HepG2 (cell line): ENCODE measurements at regions not wholly inside any gene's neighbourhood (a gene's known extent, or its start where the extent isn't known, plus 50 kb on each side); places are given as distances from the start of the nearest gene placed in this dataset.

ENCODE experiments used
- BCL6 ChIP-seq: IDR thresholded peaks from 2 replicates; pipeline ENCODE4 v1.6.1; 2016; ENCODE audit warnings: missing genetic modification reagents, missing compliant biosample characterization
- CEBPG ChIP-seq: IDR thresholded peaks from 2 replicates; pipeline ENCODE4 v1.6.1; 2016
- CREB1 ChIP-seq, 2 experiments: fragments of 450-650 bp in 1 of 2; IDR thresholded peaks; 2 replicates each; pipeline ENCODE4 v1.6.1; 2016 to 2017; ENCODE audit warnings: control low read depth in 1 of 2, mild to moderate bottlenecking in 1 of 2, missing compliant biosample characterization in 1 of 2, missing genetic modification characterization in 1 of 2
- KDM5A ChIP-seq: fragments of 200-600 bp; sonication (generic); IDR thresholded peaks from 2 replicates; pipeline ENCODE4 v1.7.0; 2018; ENCODE audit warnings: antibody characterized with exemption, mild to moderate bottlenecking, low read length, borderline replicate concordance
- NR2F1 ChIP-seq, 2 experiments: fragments of 450-650 bp in 1 of 2; formaldehyde crosslinking in 1 of 2; IDR thresholded peaks; 2 replicates each; pipeline versions ENCODE4 v1.5.0 to v1.6.1; 2016 to 2020; ENCODE audit warnings: mild to moderate bottlenecking in 1 of 2, missing compliant biosample characterization in 1 of 2, missing genetic modification reagents in 1 of 2, moderate library complexity in 1 of 2
- TCF7 ChIP-seq: sonication (generic); IDR thresholded peaks from 2 replicates; pipeline ENCODE4 v1.6.1; 2016; ENCODE audit warnings: antibody characterized with exemption, low read depth
- ZBTB3 ChIP-seq: sonication (generic); formaldehyde crosslinking; IDR thresholded peaks from 2 replicates; pipeline ENCODE4 v1.4.0; 2020; ENCODE audit warnings: low read depth, mild to moderate bottlenecking, moderate library complexity, missing genetic modification reagents, borderline replicate concordance
- ZBTB38 ChIP-seq: sonication (generic); formaldehyde crosslinking; IDR thresholded peaks from 2 replicates; pipeline ENCODE4 v1.5.1; 2020; ENCODE audit warnings: mild to moderate bottlenecking, missing genetic modification reagents
- ZNF354B ChIP-seq: sonication (generic); formaldehyde crosslinking; IDR thresholded peaks from 2 replicates; pipeline ENCODE4 v1.8.0; 2022; ENCODE audit warnings: mild to moderate bottlenecking, missing genetic modification reagents
- ZNF546 ChIP-seq: sonication (generic); formaldehyde crosslinking; conservative IDR thresholded peaks from 2 replicates; pipeline ENCODE4 v1.8.1; 2023; ENCODE audit warnings: mild to moderate bottlenecking, missing genetic modification reagents
- ZNF549 ChIP-seq: sonication (generic); formaldehyde crosslinking; IDR thresholded peaks from 2 replicates; pipeline ENCODE4 v1.5.0; 2020; ENCODE audit warnings: missing genetic modification reagents
- ZNF563 ChIP-seq: sonication (generic); formaldehyde crosslinking; IDR thresholded peaks from 2 replicates; pipeline ENCODE4 v1.8.0; 2022; ENCODE audit warnings: mild to moderate bottlenecking, moderate library complexity, missing genetic modification reagents
- TF ChIP-seq, protein P1 (sequence below): sonication (generic); formaldehyde crosslinking; IDR thresholded peaks from 2 replicates; pipeline ENCODE4 v1.4.0; 2020; ENCODE audit warnings: missing genetic modification reagents, borderline replicate concordance
- TF ChIP-seq, protein P2 (sequence below): sonication (generic); formaldehyde crosslinking; IDR thresholded peaks from 2 replicates; pipeline ENCODE4 v1.4.0; 2020; ENCODE audit warnings: missing genetic modification reagents
- TF ChIP-seq, protein P3 (sequence below): IDR thresholded peaks from 2 replicates; pipeline ENCODE4 v1.6.1; 2016; ENCODE audit warnings: control low read depth
- TF ChIP-seq, protein P4 (sequence below): sonication (generic); formaldehyde crosslinking; IDR thresholded peaks from 2 replicates; pipeline ENCODE4 v1.9.0; 2021; ENCODE audit warnings: missing genetic modification reagents, borderline replicate concordance
- TF ChIP-seq, protein P5 (sequence below): IDR thresholded peaks from 2 replicates; pipeline ENCODE4 v1.6.1; 2012; ENCODE audit warnings: inconsistent platforms
- TF ChIP-seq, protein P6 (sequence below): sonication (generic); formaldehyde crosslinking; IDR thresholded peaks from 2 replicates; pipeline ENCODE4 v1.8.1; 2023; ENCODE audit warnings: mild to moderate bottlenecking, missing genetic modification reagents

DNA sequence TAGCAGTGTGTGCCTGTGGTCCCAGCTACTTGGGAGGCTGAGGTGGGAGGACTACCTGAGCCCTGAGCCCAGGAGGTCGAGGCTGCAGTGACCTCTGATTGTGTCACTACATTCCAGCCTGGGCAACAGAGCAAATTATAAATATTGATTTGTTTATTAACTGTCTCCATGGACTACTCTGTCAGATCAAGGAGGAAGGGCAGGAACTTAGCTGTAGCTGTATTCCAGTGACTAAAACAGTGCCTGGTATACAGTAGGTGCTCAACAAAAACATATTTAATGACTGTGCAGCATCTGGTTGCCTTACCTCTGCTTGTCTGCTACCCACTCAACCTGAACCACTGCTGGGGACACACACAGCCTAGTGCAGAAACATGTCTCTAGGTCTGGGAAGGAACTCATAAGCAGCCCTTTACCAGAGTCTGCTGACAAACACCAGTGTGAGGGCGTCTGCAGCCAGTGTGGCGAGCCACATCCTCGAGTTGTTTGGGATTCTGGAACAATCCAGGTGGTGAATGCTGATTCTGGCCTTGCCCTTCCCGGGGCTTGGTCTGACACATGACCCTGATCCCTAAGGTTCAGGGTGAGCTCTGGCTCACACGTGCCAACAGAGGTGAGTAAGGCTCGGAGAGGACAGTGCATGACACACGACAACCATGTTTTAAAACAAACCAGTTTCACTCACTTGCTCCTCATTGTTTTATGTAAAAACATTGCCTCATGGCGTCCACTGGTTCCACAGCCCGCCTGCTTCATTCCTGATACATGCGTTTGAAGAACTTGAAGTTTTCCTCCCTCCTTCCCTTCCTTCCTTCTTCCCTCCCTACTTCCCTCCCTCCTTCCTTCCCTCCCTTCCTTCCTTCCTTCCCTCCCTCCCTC lies 117.9 kb upstream of the ZNF217 start (continued):
- TF ChIP-seq, protein P1, sequence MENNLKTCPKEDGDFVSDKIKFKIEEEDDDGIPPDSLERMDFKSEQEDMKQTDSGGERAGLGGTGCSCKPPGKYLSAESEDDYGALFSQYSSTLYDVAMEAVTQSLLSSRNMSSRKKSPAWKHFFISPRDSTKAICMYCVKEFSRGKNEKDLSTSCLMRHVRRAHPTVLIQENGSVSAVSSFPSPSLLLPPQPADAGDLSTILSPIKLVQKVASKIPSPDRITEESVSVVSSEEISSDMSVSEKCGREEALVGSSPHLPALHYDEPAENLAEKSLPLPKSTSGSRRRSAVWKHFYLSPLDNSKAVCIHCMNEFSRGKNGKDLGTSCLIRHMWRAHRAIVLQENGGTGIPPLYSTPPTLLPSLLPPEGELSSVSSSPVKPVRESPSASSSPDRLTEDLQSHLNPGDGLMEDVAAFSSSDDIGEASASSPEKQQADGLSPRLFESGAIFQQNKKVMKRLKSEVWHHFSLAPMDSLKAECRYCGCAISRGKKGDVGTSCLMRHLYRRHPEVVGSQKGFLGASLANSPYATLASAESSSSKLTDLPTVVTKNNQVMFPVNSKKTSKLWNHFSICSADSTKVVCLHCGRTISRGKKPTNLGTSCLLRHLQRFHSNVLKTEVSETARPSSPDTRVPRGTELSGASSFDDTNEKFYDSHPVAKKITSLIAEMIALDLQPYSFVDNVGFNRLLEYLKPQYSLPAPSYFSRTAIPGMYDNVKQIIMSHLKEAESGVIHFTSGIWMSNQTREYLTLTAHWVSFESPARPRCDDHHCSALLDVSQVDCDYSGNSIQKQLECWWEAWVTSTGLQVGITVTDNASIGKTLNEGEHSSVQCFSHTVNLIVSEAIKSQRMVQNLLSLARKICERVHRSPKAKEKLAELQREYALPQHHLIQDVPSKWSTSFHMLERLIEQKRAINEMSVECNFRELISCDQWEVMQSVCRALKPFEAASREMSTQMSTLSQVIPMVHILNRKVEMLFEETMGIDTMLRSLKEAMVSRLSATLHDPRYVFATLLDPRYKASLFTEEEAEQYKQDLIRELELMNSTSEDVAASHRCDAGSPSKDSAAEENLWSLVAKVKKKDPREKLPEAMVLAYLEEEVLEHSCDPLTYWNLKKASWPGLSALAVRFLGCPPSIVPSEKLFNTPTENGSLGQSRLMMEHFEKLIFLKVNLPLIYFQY (CRISPR knock-in tag), result no peak
- TF ChIP-seq KDM5A (no peak), ZNF354B (CRISPR knock-in tag) (no peak), TCF7 (0 out of 2 replicates have a peak, but pooled peaks have one; percentile 37), ZBTB3 (CRISPR knock-in tag) (peak; percentile 67; the same call in 1 of the 2 replicates), CEBPG (CRISPR knock-in tag) (peak; percentile 69), CREB1 (IDR thresholded peaks at IDR 0.05) (no peak), CREB1 (CRISPR knock-in tag; IDR thresholded peaks at IDR 0.05) (no peak), ZNF563 (CRISPR knock-in tag) (no peak), ZBTB38 (CRISPR knock-in tag) (no peak), NR2F1 (CRISPR knock-in tag; IDR thresholded peaks at IDR 0.05) (peak; percentile 93 to 97), ZNF549 (CRISPR knock-in tag) (no peak), BCL6 (CRISPR knock-in tag) (peak; percentile 57), ZNF546 (0 out of 2 replicates have a peak, but pooled peaks have one; percentile 55)
- TF ChIP-seq, protein P2, sequence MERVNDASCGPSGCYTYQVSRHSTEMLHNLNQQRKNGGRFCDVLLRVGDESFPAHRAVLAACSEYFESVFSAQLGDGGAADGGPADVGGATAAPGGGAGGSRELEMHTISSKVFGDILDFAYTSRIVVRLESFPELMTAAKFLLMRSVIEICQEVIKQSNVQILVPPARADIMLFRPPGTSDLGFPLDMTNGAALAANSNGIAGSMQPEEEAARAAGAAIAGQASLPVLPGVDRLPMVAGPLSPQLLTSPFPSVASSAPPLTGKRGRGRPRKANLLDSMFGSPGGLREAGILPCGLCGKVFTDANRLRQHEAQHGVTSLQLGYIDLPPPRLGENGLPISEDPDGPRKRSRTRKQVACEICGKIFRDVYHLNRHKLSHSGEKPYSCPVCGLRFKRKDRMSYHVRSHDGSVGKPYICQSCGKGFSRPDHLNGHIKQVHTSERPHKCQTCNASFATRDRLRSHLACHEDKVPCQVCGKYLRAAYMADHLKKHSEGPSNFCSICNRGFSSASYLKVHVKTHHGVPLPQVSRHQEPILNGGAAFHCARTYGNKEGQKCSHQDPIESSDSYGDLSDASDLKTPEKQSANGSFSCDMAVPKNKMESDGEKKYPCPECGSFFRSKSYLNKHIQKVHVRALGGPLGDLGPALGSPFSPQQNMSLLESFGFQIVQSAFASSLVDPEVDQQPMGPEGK (CRISPR knock-in tag), result peak; percentile 31; the same call in 1 of the 2 replicates
- TF ChIP-seq, protein P3, sequence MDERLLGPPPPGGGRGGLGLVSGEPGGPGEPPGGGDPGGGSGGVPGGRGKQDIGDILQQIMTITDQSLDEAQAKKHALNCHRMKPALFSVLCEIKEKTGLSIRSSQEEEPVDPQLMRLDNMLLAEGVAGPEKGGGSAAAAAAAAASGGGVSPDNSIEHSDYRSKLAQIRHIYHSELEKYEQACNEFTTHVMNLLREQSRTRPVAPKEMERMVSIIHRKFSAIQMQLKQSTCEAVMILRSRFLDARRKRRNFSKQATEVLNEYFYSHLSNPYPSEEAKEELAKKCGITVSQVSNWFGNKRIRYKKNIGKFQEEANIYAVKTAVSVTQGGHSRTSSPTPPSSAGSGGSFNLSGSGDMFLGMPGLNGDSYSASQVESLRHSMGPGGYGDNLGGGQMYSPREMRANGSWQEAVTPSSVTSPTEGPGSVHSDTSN (CRISPR knock-in tag), result no peak
- TF ChIP-seq, protein P4, sequence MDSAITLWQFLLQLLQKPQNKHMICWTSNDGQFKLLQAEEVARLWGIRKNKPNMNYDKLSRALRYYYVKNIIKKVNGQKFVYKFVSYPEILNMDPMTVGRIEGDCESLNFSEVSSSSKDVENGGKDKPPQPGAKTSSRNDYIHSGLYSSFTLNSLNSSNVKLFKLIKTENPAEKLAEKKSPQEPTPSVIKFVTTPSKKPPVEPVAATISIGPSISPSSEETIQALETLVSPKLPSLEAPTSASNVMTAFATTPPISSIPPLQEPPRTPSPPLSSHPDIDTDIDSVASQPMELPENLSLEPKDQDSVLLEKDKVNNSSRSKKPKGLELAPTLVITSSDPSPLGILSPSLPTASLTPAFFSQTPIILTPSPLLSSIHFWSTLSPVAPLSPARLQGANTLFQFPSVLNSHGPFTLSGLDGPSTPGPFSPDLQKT (CRISPR knock-in tag), result no peak
- TF ChIP-seq, protein P5, sequence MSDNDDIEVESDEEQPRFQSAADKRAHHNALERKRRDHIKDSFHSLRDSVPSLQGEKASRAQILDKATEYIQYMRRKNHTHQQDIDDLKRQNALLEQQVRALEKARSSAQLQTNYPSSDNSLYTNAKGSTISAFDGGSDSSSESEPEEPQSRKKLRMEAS, result peak; percentile 94
- TF ChIP-seq, protein P6, sequence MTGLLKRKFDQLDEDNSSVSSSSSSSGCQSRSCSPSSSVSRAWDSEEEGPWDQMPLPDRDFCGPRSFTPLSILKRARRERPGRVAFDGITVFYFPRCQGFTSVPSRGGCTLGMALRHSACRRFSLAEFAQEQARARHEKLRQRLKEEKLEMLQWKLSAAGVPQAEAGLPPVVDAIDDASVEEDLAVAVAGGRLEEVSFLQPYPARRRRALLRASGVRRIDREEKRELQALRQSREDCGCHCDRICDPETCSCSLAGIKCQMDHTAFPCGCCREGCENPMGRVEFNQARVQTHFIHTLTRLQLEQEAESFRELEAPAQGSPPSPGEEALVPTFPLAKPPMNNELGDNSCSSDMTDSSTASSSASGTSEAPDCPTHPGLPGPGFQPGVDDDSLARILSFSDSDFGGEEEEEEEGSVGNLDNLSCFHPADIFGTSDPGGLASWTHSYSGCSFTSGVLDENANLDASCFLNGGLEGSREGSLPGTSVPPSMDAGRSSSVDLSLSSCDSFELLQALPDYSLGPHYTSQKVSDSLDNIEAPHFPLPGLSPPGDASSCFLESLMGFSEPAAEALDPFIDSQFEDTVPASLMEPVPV (CRISPR knock-in tag), result no peak
